HG02623 (cell line): ENCODE measurements at regions not wholly inside any gene's neighbourhood (a gene's known extent, or its start where the extent isn't known, plus 50 kb on each side); places are given as distances from the start of the nearest gene placed in this dataset.
"Not testable (repeated sequence)": the region's sequence is repeated elsewhere in the genome, so short reads cannot be mapped to it uniquely, and the experiment has no call there.

Experiments
- ATAC-seq: cut with Tn5 transposase; IDR thresholded peaks from one replicate; pipeline ENCODE4 v1.9.1; 2021; ENCODE audit warnings: moderate library complexity; ENCODE audit not compliant: unreplicated experiment

GRCh38 chr6:18527836-18528743 lies 140.9 kb downstream of the RNF144B start:
- no peak for ATAC-seq

- no peak for ATAC-seq
Measured at GRCh38 chr6:18530201-18530600, 143.1 kb downstream of the RNF144B start.

DNA sequence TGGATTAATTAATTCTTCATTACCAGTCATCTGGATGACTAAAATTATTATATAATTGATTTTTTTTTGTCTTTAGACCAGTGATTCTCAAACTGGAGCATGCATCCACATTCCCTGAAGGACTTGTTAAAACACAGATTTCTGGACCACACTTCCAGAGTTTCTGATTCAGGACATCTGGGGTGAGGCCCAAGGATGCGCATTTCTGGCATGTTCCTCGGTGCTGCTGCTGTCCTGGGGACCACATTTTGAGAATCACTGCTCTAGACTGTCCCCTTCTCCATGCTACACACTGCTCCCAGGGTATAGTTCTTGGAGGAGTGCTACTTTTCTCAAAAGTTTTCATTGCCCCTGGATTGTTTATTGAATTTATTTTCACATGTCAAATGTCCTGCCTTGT lies 145.0 kb downstream of the RNF144B start:
- ATAC-seq = no peak

- no peak for ATAC-seq
Measured at GRCh38 chr6:18533793-18534192, 146.6 kb downstream of the RNF144B start.

GRCh38 chr6:18536591-18537055 lies 149.5 kb downstream of the RNF144B start:
- ATAC-seq = no peak

DNA sequence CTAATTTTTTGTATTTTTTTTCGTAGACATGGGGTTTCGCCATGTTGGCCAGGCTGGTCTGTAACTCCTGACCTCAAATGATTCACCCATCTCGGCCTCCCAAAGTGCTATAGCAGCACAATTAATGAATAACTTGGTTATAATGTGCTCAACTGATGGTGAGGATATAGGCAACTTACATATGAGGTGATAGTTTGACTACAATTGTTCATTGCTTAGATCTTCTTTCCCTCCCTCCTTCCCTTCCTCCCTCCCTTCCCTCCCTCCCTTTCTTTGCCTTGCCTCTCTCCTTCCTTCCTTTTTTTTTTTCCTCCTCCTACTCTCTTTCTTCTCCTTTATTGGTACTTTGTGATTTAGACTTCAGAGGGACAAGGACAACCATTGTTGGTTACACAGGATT lies 151.2 kb downstream of the RNF144B start:
- ATAC-seq = no peak

DNA sequence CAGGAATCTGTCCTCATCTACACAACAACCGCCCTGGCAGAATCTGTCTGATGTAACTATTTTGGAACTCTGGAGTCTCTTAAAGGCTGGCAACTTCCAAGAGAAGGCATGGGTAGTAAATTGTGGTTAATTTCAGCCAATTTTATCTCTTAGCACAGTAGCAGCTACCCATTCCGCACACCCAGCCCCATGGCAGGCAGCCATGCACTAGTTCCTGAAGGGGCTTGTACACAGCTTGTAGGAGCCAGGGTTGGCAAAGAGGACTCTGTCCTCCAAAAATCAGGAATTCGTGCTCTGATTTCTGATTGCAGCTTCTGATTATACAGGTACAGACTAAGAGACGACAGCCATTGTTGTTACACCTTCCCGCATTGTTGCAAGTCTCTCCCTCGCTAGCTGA lies 155.9 kb downstream of the RNF144B start:
- ATAC-seq = no peak

DNA sequence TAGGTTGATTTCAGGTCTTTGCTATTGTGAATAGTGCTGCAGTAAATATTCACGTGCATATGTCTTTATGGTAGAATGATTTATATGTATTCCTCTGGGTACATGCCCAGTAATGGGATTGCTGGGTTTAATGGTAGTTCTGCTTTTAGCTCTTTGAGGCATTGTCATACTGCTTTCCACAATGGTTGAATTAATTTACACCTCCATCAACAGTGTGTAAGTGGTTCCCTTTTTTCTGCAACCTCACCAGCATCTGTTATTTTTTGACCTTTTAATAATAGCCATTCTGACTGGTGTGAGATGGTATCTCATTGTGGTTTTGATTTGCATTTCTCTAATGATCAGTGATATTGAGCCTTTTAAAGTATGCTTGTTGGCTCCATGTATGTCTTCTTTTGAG lies 158.0 kb downstream of the RNF144B start:
- not testable (repeated sequence) for ATAC-seq

GRCh38 chr6:18545726-18546125 lies 158.6 kb downstream of the RNF144B start:
- no peak for ATAC-seq

DNA sequence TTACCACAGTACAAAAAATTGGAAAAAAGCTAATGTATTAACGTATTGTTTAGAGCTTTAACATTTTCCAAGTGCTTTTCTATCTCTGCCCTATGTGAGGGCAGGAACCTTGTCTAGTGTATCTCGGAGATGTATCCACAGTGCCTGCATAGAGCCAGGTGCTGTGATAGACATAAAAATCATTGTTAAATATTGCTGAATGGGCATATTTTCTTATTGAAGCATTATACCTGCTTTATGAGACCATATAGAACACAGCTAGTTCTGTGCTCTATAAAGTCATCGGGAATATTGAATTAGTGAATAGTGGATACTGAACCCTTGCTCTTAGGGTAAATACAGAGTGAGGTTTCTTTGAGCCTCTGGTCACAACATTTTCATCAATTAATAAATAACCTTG lies 163.0 kb downstream of the RNF144B start:
- ATAC-seq = no peak

DNA sequence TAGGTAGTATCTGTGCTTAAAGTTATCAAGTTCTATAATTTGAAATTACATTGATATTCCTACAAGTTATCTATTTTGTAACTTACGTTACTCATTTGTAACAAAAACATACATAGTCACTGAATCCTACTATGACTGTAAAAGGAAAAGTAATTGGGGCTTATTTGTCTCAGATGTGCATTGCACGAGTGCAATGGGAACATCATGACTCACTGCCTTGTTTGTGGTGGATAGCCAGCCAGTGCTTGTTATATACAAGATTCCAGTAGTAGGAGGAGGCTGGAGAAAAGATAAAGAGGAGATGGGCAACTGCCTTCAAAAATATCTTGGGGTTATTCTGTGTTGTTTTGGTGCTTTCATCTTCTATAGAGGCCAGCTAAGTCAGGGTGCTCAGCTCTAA lies 164.1 kb downstream of the RNF144B start:
- ATAC-seq = no peak

- no peak for ATAC-seq
Measured at GRCh38 chr6:18555750-18556149, 168.6 kb downstream of the RNF144B start.

DNA sequence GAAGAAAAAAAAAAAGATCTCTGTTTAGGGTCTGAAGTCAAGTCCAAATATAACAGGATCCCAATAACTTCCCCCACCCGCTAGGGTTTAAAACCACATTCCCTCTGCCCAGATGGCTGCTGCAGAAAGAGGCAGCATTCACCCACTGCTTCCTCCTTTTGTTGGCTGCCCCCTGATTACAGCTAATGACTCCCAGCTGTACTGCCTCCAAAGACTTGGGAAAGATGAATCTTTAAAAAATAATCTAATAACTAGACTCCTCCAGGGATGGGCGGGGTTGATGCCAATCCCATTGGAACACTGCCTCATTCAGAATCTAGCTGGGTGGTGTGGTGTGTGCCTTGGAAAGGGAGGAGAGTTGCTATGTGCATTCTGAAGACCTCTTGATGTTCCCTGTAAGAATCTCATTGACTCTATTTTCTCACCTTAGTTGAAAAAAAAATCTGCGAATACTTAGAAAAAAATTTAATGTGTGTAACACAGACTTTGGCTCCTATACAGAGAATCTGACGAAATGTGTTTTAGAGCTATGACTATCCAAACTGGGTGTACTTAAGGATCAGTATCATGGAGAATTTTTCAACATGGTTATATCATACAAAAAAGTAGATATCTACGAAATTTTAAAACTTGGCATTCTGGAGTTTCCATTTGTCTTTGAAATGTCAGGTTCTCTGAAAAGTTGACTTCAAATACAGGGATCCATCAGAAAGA lies 174.0 kb downstream of the RNF144B start:
- no peak for ATAC-seq

DNA sequence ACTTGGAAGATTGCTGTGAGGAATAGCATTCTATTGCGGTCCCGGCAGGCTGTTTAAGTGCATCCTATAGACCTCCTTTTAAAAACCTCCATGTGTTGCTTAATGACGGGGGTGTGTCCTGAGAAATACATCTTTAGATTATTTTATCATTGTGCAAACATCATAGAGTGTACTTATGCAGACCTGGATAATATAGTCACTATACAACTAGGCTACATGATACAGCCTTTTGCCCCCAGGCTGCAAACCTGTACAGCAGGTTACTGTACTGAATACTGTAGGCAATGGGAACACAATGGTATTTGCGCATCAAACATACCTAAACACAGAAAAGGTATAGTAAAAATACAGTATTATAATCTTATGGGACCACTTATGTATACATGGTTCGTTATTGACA lies 175.6 kb downstream of the RNF144B start:
- no peak for ATAC-seq

DNA sequence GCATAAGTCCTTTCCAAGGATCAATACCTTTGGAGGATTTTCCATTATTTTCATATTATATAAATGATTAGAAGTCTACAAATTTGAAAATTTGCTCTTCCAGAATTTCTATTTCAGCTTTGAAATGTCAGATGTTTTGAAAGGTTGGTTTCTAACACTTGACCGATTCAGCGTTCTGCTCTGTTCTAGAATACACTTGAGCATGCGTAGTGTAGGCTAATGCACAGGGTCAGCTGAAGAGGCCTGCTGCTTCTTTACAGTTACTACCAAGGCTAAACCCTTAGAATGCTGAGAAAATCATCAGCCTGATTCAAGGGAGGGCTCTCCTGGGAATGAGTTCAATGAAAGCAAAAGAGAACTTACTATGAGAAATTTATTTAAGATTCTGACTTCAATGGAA lies 177.6 kb downstream of the RNF144B start:
- ATAC-seq = no peak

DNA sequence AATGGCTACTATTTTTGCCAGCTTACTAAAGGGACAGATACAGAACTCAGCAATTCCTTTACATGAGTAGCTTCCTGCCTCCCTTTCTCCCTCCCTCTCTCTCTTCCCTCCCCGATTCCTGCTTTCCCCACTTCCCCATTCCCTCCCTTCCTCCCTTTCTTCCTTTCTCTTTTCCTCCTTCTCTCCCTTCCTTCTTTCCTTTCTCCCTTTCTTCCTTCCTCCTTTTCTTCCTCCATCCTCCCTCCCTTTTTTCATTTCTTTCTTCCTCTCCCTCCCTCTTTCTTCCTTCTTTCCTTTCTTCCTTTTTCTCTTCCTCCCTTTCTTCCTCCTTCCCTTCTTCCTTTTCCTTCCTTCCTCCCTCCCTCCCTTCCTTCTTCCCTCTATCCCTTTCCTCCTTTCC lies 178.1 kb downstream of the RNF144B start:
- ATAC-seq = no peak

DNA sequence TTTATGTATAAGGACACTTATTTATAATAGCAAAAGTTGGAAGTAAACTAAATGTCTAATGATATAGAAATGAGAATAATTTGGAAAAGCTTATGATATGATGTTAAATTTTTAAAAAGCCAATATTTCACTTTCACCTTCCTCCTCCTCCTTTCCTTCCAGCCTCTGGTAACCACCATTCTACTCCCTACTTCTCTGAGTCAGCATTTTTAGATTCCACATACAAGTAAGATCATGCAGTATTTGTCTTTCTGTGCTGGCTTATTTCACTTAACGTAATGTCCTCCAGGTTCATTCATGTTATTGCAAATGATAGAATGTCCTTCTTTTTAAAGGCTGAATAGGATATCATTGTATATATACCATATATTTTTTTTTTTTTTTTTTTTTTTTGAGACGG lies 180.2 kb downstream of the RNF144B start:
- no peak for ATAC-seq

- no peak for ATAC-seq
Measured at GRCh38 chr6:18577491-18577890, 190.3 kb downstream of the RNF144B start.

DNA sequence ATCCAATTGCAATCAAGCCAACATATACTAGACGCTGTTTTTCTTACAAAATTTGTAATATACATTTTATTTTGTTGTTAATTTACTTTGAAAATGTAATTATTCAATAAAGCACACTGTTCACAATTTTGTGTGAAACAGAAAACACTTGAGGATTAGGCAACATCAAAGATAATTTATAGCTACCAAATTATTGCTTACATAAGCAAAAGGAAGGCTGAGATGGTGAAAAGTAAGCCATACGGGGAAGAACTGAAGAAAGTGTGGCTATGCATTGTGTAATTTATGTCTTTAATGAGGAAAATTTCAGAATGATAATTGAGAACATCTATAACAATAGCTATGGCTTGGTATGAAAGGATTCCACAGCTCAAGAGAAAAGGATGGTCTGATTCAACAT lies 192.0 kb downstream of the RNF144B start:
- no peak for ATAC-seq

- ATAC-seq = no peak
Measured at GRCh38 chr6:18579869-18580268, 192.7 kb downstream of the RNF144B start.

DNA sequence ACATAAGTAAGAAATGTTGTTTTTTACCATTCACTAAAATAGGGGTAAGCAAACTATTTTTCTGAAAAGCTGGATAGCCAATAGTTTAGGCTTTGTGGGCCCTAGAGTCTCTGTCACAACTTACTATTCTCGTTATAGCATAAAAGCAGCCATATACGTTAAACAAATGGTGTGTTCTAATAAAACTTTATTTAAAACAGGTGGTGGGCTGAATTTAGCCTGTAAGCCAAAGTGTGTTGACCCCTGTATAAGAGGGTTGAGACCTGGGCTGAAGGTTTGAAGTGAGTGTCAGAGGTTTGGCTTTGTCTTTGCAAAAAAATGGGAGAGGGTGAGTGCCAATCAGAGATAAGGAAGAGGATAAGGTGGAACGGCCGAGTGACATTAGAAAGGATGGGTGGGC lies 197.2 kb downstream of the RNF144B start:
- ATAC-seq = no peak

GRCh38 chr6:18585032-18585573 lies 198.0 kb downstream of the RNF144B start:
- ATAC-seq = no peak
